ENCODE measurements at regions not wholly inside any gene's neighbourhood (a gene's known extent, or its start where the extent isn't known, plus 50 kb on each side); places are given as distances from the start of the nearest gene placed in this dataset.

- no peak overlapping the region for H3K27ac ChIP-seq
- no peak for TF ChIP-seq ZFX (IDR thresholded peaks at IDR 0.05; ENCODE audit: borderline replicate concordance)
- no peak for TF ChIP-seq CTCF (IDR thresholded peaks at IDR 0.05)
Measured at GRCh38 chr1:178643349-178643748, 81.7 kb upstream of the RALGPS2 start.

- no peak overlapping the region for H3K27ac ChIP-seq
- TF ChIP-seq ZFX (IDR thresholded peaks at IDR 0.05; ENCODE audit: borderline replicate concordance) = no peak
- no peak for TF ChIP-seq CTCF (IDR thresholded peaks at IDR 0.05)
Measured at GRCh38 chr1:178643831-178644230, 81.2 kb upstream of the RALGPS2 start.

GRCh38 chr1:178644308-178645120, 80.5 kb upstream of the RALGPS2 start:
- H3K27ac ChIP-seq = no peak overlapping the region
- no peak for TF ChIP-seq ZFX (IDR thresholded peaks at IDR 0.05; ENCODE audit: borderline replicate concordance)
- TF ChIP-seq CTCF (IDR thresholded peaks at IDR 0.05) = no peak

GRCh38 chr1:178645157-178645807, 79.8 kb upstream of the RALGPS2 start:
- H3K27ac ChIP-seq = no peak overlapping the region
- no peak for TF ChIP-seq ZFX (IDR thresholded peaks at IDR 0.05; ENCODE audit: borderline replicate concordance)
- no peak for TF ChIP-seq CTCF (IDR thresholded peaks at IDR 0.05)

GRCh38 chr1:178645808-178646200, 79.2 kb upstream of the RALGPS2 start:
- TF ChIP-seq ZFX (IDR thresholded peaks at IDR 0.05; ENCODE audit: borderline replicate concordance) (no peak), CTCF (IDR thresholded peaks at IDR 0.05) (no peak)

GRCh38 chr1:178646821-178647220, 78.2 kb upstream of the RALGPS2 start:
- H3K27ac ChIP-seq = no peak overlapping the region
- TF ChIP-seq ZFX (IDR thresholded peaks at IDR 0.05; ENCODE audit: borderline replicate concordance) (no peak), CTCF (IDR thresholded peaks at IDR 0.05) (no peak)

More at GRCh38 chr1:178645808-178646200, 79.2 kb upstream of the RALGPS2 start:
- H3K27ac ChIP-seq = no peak overlapping the region

- TF ChIP-seq CTCF (IDR thresholded peaks at IDR 0.05) = no peak
- TF ChIP-seq ZFX (IDR thresholded peaks at IDR 0.05; ENCODE audit: borderline replicate concordance) = no peak
- no peak overlapping the region for H3K27ac ChIP-seq
Measured at GRCh38 chr1:178648151-178648550, 76.9 kb upstream of the RALGPS2 start.
